GM23248 (cell line): ENCODE measurements at regions not wholly inside any gene's neighbourhood (a gene's known extent, or its start where the extent isn't known, plus 50 kb on each side); places are given as distances from the start of the nearest gene placed in this dataset.

Experiments used
- EZH2 ChIP-seq: fragments of 200-600 bp; sonication (generic); IDR thresholded peaks from 2 replicates; pipeline ENCODE4 v1.6.1; 2018; ENCODE audit warnings: antibody characterized with exemption, mild to moderate bottlenecking; ENCODE audit not compliant: insufficient read depth, poor library complexity, severe bottlenecking
- EZH2phosphoT487 ChIP-seq: fragments of 200-600 bp; sonication (generic); IDR thresholded peaks from 2 replicates; pipeline ENCODE4 v1.6.1; 2018; ENCODE audit warnings: antibody characterized with exemption, moderate library complexity, mild to moderate bottlenecking, low read depth; ENCODE audit not compliant: insufficient read depth

GRCh38 chr6:11460837-11461661, 76.5 kb upstream of the TMEM170B start:
- TF ChIP-seq EZH2 = no peak
- no peak for TF ChIP-seq EZH2phosphoT487
